ENCODE measurements at regions not wholly inside any gene's neighbourhood (a gene's known extent, or its start where the extent isn't known, plus 50 kb on each side); places are given as distances from the start of the nearest gene placed in this dataset.

GRCh38 chr3:159607856-159608255 is 380.8 kb upstream of the IL12A start:
- TF ChIP-seq CTCF (IDR thresholded peaks at IDR 0.05; ENCODE audit: low read depth, low read length): no peak
- H3K4me3 ChIP-seq (ENCODE audit: low read depth, low read length): no peak overlapping the region

- TF ChIP-seq CTCF (IDR thresholded peaks at IDR 0.05; ENCODE audit: low read depth, low read length): no peak
Observed at GRCh38 chr3:159608311-159608710, 380.3 kb upstream of the IL12A start.

GRCh38 chr3:159609625-159610024 is 379.0 kb upstream of the IL12A start:
- TF ChIP-seq CTCF (IDR thresholded peaks at IDR 0.05; ENCODE audit: low read depth, low read length): no peak
- H3K4me3 ChIP-seq (ENCODE audit: low read depth, low read length): no peak overlapping the region

More at GRCh38 chr3:159608311-159608710, 380.3 kb upstream of the IL12A start:
- H3K4me3 ChIP-seq (ENCODE audit: low read depth, low read length): no peak overlapping the region

- H3K4me3 ChIP-seq (ENCODE audit: low read depth, low read length): no peak overlapping the region
- TF ChIP-seq CTCF (IDR thresholded peaks at IDR 0.05; ENCODE audit: low read depth, low read length): peak; percentile 65
Observed at GRCh38 chr3:159616234-159616825, 372.3 kb upstream of the IL12A start.

GRCh38 chr3:159619341-159619885 is 369.2 kb upstream of the IL12A start:
- no peak overlapping the region for H3K4me3 ChIP-seq (ENCODE audit: low read depth, low read length)
- TF ChIP-seq CTCF (IDR thresholded peaks at IDR 0.05; ENCODE audit: low read depth, low read length): no peak

- H3K4me3 ChIP-seq (ENCODE audit: low read depth, low read length): no peak overlapping the region
- no peak for TF ChIP-seq CTCF (IDR thresholded peaks at IDR 0.05; ENCODE audit: low read depth, low read length)
Observed at GRCh38 chr3:159620281-159620680, 368.4 kb upstream of the IL12A start.

GRCh38 chr3:159620873-159621272 is 367.8 kb upstream of the IL12A start:
- H3K4me3 ChIP-seq (ENCODE audit: low read depth, low read length): no peak overlapping the region
- TF ChIP-seq CTCF (IDR thresholded peaks at IDR 0.05; ENCODE audit: low read depth, low read length): no peak

All from WI38 (cell line).